SK-N-MC (cell line): ENCODE measurements at regions not wholly inside any gene's neighbourhood (a gene's known extent, or its start where the extent isn't known, plus 50 kb on each side); places are given as distances from the start of the nearest gene placed in this dataset.

ENCODE experiments used
- EZH2 ChIP-seq: fragments of 200-600 bp; sonication (generic); IDR thresholded peaks from one replicate; pipeline ENCODE4 v1.6.1; 2017; ENCODE audit warnings: antibody characterized with exemption
- FOXP2 ChIP-seq: optimal IDR thresholded peaks from 2 replicates; pipeline ENCODE3; 2011; ENCODE audit warnings: mild to moderate bottlenecking, moderate library complexity; ENCODE audit not compliant: insufficient read depth; ENCODE audit errors: extremely low read length, control extremely low read depth
- POLR2AphosphoS5 ChIP-seq: IDR thresholded peaks from 2 replicates; pipeline ENCODE4 v1.6.1; 2012; ENCODE audit warnings: mild to moderate bottlenecking, low read depth, low read length, borderline replicate concordance

- TF ChIP-seq POLR2AphosphoS5 (no peak), EZH2 (no peak), FOXP2 (no peak)
Measured at GRCh38 chr4:14302021-14302420, 674.5 kb upstream of the BOD1L1 start.
